SU-DHL-6 (cell line): ENCODE measurements at regions not wholly inside any gene's neighbourhood (a gene's known extent, or its start where the extent isn't known, plus 50 kb on each side); places are given as distances from the start of the nearest gene placed in this dataset.

Source experiments
- H2AFZ ChIP-seq: fragments of 200-600 bp; sonication (generic); 2 replicates; pipeline ENCODE4 v1.6.1; 2014; ENCODE audit warnings: low read depth, mild to moderate bottlenecking, moderate library complexity, mixed read lengths, antibody characterized with exemption, low read length; ENCODE audit not compliant: severe bottlenecking
- H3F3A ChIP-seq: fragments of 200-600 bp; shearing (Covaris generic); 2 replicates; pipeline ENCODE4 v1.6.0; 2016; ENCODE audit warnings: antibody characterized with exemption, mild to moderate bottlenecking; ENCODE audit not compliant: insufficient read depth
- H3K27ac ChIP-seq: fragments of 200-600 bp; sonication (generic); 2 replicates; pipeline ENCODE4 v1.5.1; 2016; ENCODE audit warnings: low read depth, mild to moderate bottlenecking, low read length, moderate library complexity, mixed read lengths
- H3K27me3 ChIP-seq: fragments of 200-600 bp; sonication (generic), shearing (Covaris generic); 2 replicates; pipeline ENCODE4 v1.6.0; 2014; ENCODE audit warnings: mild to moderate bottlenecking, low read length
- H3K36me3 ChIP-seq: fragments of 200-600 bp; sonication (generic); 2 replicates; pipeline ENCODE4 v1.6.1; 2014; ENCODE audit warnings: mild to moderate bottlenecking, low read length, mixed read lengths
- H3K4me2 ChIP-seq: fragments of 300-600, 200-600 bp; shearing (Covaris generic), sonication (generic); 2 replicates; pipeline ENCODE4 v1.6.0; 2014; ENCODE audit warnings: low read length, low read depth, mild to moderate bottlenecking; ENCODE audit not compliant: poor library complexity, severe bottlenecking
- H3K4me3 ChIP-seq: fragments of 200-600 bp; sonication (generic); 2 replicates; pipeline ENCODE4 v1.5.1; 2014; ENCODE audit warnings: antibody characterized with exemption, low read length, mild to moderate bottlenecking, mixed read lengths; ENCODE audit not compliant: insufficient read depth, poor library complexity, severe bottlenecking
- H3K79me2 ChIP-seq: fragments of 200-600 bp; sonication (generic); 2 replicates; pipeline ENCODE4 v1.6.1; 2014; ENCODE audit warnings: mild to moderate bottlenecking, low read length, moderate library complexity; ENCODE audit not compliant: insufficient read depth
- H3K9ac ChIP-seq: fragments of 200-600 bp; sonication (generic); 2 replicates; pipeline ENCODE4 v1.7.0; 2014; ENCODE audit warnings: mild to moderate bottlenecking, low read length
- H3K9me2 ChIP-seq: fragments of 200-600 bp; sonication (generic); replicated peaks from 2 replicates; pipeline ENCODE4 v1.6.1; 2014; ENCODE audit warnings: low read length; ENCODE audit not compliant: insufficient read depth
- H3K9me3 ChIP-seq: fragments of 200-600 bp; sonication (generic); 2 replicates; pipeline ENCODE4 v1.6.1; 2014; ENCODE audit warnings: low read length, mixed read lengths; ENCODE audit not compliant: insufficient read depth
- H4K20me1 ChIP-seq: fragments of 200-600 bp; sonication (generic); 2 replicates; pipeline ENCODE4 v1.6.1; 2014; ENCODE audit warnings: low read depth, mild to moderate bottlenecking, antibody characterized with exemption, low read length, moderate library complexity, mixed read lengths
- EZH2phosphoT487 ChIP-seq: fragments of 200-600 bp; sonication (generic), shearing (Covaris generic); conservative IDR thresholded peaks from 2 replicates; pipeline ENCODE4 v1.6.1; 2018; ENCODE audit warnings: mild to moderate bottlenecking, antibody characterized with exemption, low read length, moderate library complexity, mixed read lengths
- TF ChIP-seq, protein P1 (sequence below): fragments of 200-600 bp; sonication (generic); IDR thresholded peaks from one replicate; pipeline ENCODE4 v1.5.1; 2017; ENCODE audit warnings: antibody characterized with exemption, mild to moderate bottlenecking, low read length, moderate library complexity; ENCODE audit not compliant: insufficient read depth, poor library complexity, severe bottlenecking

GRCh38 chr4:14111730-14112181, 484.2 kb upstream of the BOD1L1 start:
- Histone ChIP-seq H3F3A (no peaks in the 10 kb centered on the region), H3K9ac (no peak overlapping the region), H3K79me2 (no peaks in the 10 kb centered on the region), H2AFZ (no peak overlapping the region), H3K9me3 (no peaks in the 10 kb centered on the region), H3K27ac (no peak overlapping the region), H4K20me1 (no peaks in the 10 kb centered on the region), H3K36me3 (no peaks in the 10 kb centered on the region), H3K4me2 (no peak overlapping the region), H3K9me2 (no peaks in the 10 kb centered on the region), H3K27me3 (no peaks in the 10 kb centered on the region), H3K4me3 (no peak overlapping the region)
- TF ChIP-seq, protein P1, sequence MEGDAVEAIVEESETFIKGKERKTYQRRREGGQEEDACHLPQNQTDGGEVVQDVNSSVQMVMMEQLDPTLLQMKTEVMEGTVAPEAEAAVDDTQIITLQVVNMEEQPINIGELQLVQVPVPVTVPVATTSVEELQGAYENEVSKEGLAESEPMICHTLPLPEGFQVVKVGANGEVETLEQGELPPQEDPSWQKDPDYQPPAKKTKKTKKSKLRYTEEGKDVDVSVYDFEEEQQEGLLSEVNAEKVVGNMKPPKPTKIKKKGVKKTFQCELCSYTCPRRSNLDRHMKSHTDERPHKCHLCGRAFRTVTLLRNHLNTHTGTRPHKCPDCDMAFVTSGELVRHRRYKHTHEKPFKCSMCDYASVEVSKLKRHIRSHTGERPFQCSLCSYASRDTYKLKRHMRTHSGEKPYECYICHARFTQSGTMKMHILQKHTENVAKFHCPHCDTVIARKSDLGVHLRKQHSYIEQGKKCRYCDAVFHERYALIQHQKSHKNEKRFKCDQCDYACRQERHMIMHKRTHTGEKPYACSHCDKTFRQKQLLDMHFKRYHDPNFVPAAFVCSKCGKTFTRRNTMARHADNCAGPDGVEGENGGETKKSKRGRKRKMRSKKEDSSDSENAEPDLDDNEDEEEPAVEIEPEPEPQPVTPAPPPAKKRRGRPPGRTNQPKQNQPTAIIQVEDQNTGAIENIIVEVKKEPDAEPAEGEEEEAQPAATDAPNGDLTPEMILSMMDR, result no peak
- TF ChIP-seq EZH2phosphoT487, result no peak

GRCh38 chr4:14115106-14115505, 487.6 kb upstream of the BOD1L1 start:
- no peaks in the 10 kb centered on the region for H3F3A ChIP-seq
- no peaks in the 10 kb centered on the region for H3K79me2 ChIP-seq
- H3K27ac ChIP-seq, result no peak overlapping the region
- no peaks in the 10 kb centered on the region for H3K9me3 ChIP-seq
- no peaks in the 10 kb centered on the region for H4K20me1 ChIP-seq
- TF ChIP-seq, protein P1, result no peak
- TF ChIP-seq EZH2phosphoT487, result no peak
- no peak overlapping the region for H3K9ac ChIP-seq
- no peaks in the 10 kb centered on the region for H3K27me3 ChIP-seq
- H3K4me2 ChIP-seq, result no peak overlapping the region
- H3K4me3 ChIP-seq, result no peak overlapping the region
- H3K9me2 ChIP-seq, result no peaks in the 10 kb centered on the region
- no peaks in the 10 kb centered on the region for H3K36me3 ChIP-seq
- no peak overlapping the region for H2AFZ ChIP-seq

DNA sequence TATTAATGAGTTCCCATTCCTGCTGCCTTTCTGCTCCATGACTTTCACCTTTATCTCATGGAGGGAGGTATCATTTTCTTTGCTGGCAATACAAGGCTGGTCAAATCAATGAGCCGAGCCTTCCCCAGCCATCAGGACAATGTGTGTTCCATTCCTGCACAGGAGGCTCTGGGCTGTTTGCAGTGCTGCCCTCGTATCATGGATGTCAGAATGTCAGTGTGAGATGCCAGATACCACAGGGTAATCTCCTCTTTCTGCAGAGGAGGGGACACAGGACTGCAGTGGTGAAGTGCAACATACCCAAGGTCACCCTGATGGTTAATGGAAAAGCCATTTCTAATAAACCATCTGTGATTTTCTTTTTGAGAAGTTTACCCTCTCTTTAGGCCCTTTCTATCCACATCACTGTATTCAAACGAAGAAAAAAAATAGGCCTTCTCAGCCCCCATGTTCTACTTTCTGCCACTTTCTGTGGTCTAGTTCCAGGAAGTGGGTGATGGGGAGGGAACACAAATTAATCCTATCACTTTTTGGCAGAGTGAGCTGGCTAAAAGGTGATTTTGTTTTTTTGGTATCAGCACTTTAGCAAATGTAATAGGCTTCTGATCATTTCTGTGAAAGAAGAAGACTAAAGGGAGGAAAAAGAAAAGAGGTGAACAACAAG, 490.2 kb upstream of the BOD1L1 start:
- Histone ChIP-seq H3K4me3 (no peak overlapping the region), H3F3A (no peaks in the 10 kb centered on the region), H3K9me2 (no peaks in the 10 kb centered on the region), H4K20me1 (no peaks in the 10 kb centered on the region), H3K27me3 (no peaks in the 10 kb centered on the region), H3K9ac (no peak overlapping the region), H3K9me3 (no peaks in the 10 kb centered on the region), H3K36me3 (no peaks in the 10 kb centered on the region), H2AFZ (no peak overlapping the region), H3K79me2 (no peaks in the 10 kb centered on the region), H3K4me2 (no peak overlapping the region), H3K27ac (no peak overlapping the region)
- no peak for TF ChIP-seq EZH2phosphoT487
- TF ChIP-seq, protein P1, result no peak
